Neutrophil (primary cell): ENCODE measurements at regions not wholly inside any gene's neighbourhood (a gene's known extent, or its start where the extent isn't known, plus 50 kb on each side); places are given as distances from the start of the nearest gene placed in this dataset.

ENCODE experiments used
- H3K27ac ChIP-seq: fragments of 200-600 bp; sonication (generic); 2 replicates; pipeline ENCODE4 v1.5.1; 2016; ENCODE audit warnings: mild to moderate bottlenecking, moderate library complexity
- H3K27me3 ChIP-seq: fragments of 200-600 bp; sonication (generic); 2 replicates; pipeline ENCODE4 v1.6.0; 2016; ENCODE audit warnings: mild to moderate bottlenecking
- H3K36me3 ChIP-seq: fragments of 200-600 bp; sonication (generic); 2 replicates; pipeline ENCODE4 v1.5.1; 2017
- H3K4me1 ChIP-seq, 2 experiments: fragments of 200-600 bp in 1 of 2; sonication (generic) in 1 of 2; 1 replicate in 1 of 2; 2 replicates in 1 of 2; pipeline versions ENCODE4 v1.5.1 to v1.6.1; 2013 to 2016; ENCODE audit warnings: low read depth in 1 of 2, low read length in 1 of 2, mild to moderate bottlenecking in 1 of 2, moderate library complexity in 1 of 2; ENCODE audit not compliant: control insufficient read depth in 1 of 2, insufficient read depth in 1 of 2
- H3K4me3 ChIP-seq, 2 experiments: fragments of 200-600 bp in 1 of 2; sonication (generic) in 1 of 2; 1 replicate in 1 of 2; 2 replicates in 1 of 2; pipeline ENCODE4 v1.5.1; 2013 to 2016; ENCODE audit warnings: low read depth in 1 of 2, low read length in 1 of 2, mild to moderate bottlenecking in 1 of 2, moderate library complexity in 1 of 2
- H3K9me3 ChIP-seq: fragments of 200-600 bp; sonication (generic); 2 replicates; pipeline ENCODE4 v1.5.1; 2016
- TF ChIP-seq, protein P1 (sequence below): fragments of 200-600 bp; sonication (generic); IDR thresholded peaks from 2 replicates; pipeline ENCODE4 v1.5.1; 2016; ENCODE audit warnings: antibody characterized with exemption

DNA sequence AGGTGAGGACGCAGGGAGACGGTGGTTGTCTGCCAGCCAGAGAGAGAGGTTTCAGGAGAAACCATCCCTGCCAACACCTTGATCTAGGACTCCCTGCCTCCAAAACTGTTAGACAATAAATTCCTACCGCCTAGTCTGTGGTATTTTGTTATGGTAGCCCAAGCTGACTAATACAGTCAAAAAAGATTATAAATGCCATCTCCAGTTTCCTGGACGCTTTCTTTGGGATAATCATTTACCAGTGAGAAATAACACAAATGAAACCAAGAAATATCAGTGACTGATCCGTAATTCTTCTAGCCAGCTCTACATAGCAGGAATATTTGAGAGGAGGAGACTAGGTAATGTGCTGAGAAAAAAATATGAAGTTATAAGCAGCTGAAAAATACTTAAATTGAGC lies 707.8 kb upstream of the LMCD1 start:
- Histone ChIP-seq H3K4me3 (no peak overlapping the region), H3K27ac (no peak overlapping the region), H3K9me3 (no peaks in the 10 kb centered on the region), H3K36me3 (no peaks in the 10 kb centered on the region), H3K27me3 (no peaks in the 10 kb centered on the region), H3K4me1 (no peaks in the 10 kb centered on the region)
- TF ChIP-seq, protein P1, sequence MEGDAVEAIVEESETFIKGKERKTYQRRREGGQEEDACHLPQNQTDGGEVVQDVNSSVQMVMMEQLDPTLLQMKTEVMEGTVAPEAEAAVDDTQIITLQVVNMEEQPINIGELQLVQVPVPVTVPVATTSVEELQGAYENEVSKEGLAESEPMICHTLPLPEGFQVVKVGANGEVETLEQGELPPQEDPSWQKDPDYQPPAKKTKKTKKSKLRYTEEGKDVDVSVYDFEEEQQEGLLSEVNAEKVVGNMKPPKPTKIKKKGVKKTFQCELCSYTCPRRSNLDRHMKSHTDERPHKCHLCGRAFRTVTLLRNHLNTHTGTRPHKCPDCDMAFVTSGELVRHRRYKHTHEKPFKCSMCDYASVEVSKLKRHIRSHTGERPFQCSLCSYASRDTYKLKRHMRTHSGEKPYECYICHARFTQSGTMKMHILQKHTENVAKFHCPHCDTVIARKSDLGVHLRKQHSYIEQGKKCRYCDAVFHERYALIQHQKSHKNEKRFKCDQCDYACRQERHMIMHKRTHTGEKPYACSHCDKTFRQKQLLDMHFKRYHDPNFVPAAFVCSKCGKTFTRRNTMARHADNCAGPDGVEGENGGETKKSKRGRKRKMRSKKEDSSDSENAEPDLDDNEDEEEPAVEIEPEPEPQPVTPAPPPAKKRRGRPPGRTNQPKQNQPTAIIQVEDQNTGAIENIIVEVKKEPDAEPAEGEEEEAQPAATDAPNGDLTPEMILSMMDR, result no peak

DNA sequence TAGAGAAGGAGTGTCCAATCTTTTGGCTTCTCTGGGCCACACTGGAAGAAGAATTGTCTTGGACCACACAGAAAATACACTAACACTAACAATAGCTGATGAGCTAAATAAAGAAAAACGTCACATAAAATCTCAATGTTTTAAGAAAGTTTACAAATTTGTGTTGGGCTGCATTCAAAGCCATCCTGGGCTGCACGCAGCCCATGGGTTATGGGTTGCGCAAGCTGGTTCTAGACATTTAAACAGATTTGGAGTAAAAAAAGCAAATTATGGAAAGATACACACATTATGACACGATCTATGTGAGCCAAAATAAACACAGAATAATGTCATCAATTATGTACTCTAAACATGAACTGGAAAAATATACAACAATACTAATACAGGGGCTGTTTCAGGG lies 703.3 kb upstream of the LMCD1 start:
- no peaks in the 10 kb centered on the region for H3K36me3 ChIP-seq
- H3K4me1 ChIP-seq, result no peaks in the 10 kb centered on the region
- no peak overlapping the region for H3K4me3 ChIP-seq
- no peak overlapping the region for H3K27ac ChIP-seq
- no peaks in the 10 kb centered on the region for H3K27me3 ChIP-seq
- no peaks in the 10 kb centered on the region for H3K9me3 ChIP-seq
- TF ChIP-seq, protein P1, result no peak

DNA sequence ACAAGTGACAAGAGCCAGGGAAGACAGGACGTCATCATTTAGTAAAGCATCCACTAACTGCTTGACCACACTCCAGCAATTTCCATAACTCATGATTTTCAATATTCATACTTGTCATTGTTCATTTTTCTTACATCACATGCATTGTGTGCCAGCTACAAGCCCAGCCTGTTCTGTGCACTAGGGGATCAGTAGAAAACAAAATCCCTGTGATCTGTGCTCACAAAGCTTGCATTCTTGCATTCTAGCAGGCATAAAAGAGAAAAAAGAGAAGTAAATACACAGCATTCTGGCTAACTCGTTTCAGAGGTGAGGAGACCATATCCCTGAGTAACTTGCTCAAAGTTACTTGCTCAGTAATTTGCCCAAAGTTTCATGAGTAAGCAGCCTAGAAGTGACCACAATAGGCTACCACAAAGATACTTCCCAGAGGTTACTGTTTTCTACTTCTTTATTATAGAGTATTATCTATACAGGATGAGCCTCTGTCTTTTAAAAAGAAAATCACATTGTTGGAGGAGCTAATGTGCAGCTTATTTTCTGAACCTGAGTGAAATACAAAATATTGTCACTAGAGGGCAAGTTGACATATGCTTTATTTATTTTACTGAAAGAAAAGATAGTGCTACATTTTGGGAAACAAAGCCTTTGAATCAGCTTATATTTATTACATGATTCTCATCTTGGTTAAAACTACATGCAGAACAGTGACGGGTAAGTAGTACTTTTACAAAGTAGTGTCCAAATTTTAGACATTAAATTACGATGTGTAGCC lies 701.4 kb upstream of the LMCD1 start:
- Histone ChIP-seq H3K27ac (no peak overlapping the region), H3K4me1 (no peaks in the 10 kb centered on the region), H3K9me3 (no peaks in the 10 kb centered on the region), H3K36me3 (no peaks in the 10 kb centered on the region), H3K4me3 (no peak overlapping the region), H3K27me3 (no peaks in the 10 kb centered on the region)
- TF ChIP-seq, protein P1, result no peak

DNA sequence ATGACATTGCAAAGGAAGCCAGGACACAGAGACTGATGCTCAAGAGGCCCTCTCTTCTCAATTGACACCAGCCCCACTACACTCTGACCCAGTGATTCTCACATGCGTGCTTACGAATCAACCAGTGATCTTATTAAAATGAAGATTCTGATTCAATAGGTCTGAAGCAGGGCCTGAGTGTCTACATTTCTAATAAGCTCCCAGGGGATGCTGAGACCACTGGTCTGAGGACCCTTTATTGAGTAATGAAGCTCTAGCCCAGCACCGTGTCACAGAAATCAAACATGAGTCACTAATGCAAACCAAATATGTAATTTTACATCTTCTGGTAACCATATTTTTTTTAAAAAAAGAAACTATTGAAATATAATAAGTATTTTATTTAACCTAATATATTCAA lies 689.1 kb upstream of the LMCD1 start:
- Histone ChIP-seq H3K9me3 (no peaks in the 10 kb centered on the region), H3K36me3 (no peaks in the 10 kb centered on the region), H3K27ac (no peak overlapping the region), H3K27me3 (no peaks in the 10 kb centered on the region), H3K4me1 (no peaks in the 10 kb centered on the region), H3K4me3 (no peak overlapping the region)
- TF ChIP-seq, protein P1, result no peak

DNA sequence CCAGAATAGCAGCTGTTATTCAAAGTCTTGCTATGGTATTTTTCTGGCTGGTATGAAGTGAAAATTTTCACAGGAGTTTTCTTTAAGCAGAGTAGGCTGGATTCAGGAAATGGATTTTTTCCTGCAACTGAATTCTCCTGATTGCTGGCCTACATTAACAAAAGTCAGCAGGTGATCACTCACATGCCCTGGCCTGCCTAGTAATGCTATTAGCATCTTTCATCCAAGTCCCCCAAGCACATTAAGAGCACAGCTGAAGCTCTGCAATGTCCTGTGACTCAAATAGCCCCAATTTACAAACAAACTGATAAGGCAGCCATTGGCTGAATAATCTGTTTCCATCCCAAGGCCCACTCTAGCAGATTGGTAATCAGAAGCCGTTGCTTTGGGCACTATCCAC lies 688.3 kb upstream of the LMCD1 start:
- Histone ChIP-seq H3K4me1 (no peaks in the 10 kb centered on the region), H3K27me3 (no peaks in the 10 kb centered on the region), H3K4me3 (no peak overlapping the region), H3K36me3 (no peaks in the 10 kb centered on the region), H3K27ac (no peak overlapping the region), H3K9me3 (no peaks in the 10 kb centered on the region)
- TF ChIP-seq, protein P1, result no peak
